IMR-90 (cell line): ENCODE measurements at regions not wholly inside any gene's neighbourhood (a gene's known extent, or its start where the extent isn't known, plus 50 kb on each side); places are given as distances from the start of the nearest gene placed in this dataset.

Source experiments
- ATAC-seq: fragments of 200-7000 bp; cut with Tn5 transposase; 2 replicates; pipeline ENCODE4 v1.9.1; 2020; ENCODE audit warnings: low read depth, mild to moderate bottlenecking, moderate library complexity
- BruUV-seq: library from RNA; stranded (reverse); fragments of 400-500 nt; replicated peaks from 2 replicates; lab custom pipeline; 2021; lab: Mats Ljungman, UMichigan
- CTCF ChIA-PET: fragments of 300-600 bp; formaldehyde crosslinking; extraction: SDS; loops from one replicate; lab custom pipeline; 2021; ENCODE audit warnings: antibody characterized with exemption; lab: Yijun Ruan, JAX
- POLR2A ChIA-PET: fragments of 300-600 bp; sonication (Branson Sonifier 250); formaldehyde crosslinking; loops from one replicate; lab custom pipeline; 2022; ENCODE audit warnings: antibody characterized with exemption; ENCODE audit not compliant: unreplicated experiment; lab: Charles Lee
- DNase-seq: peaks from one replicate; pipeline ENCODE4 v3.0.0; 2013
- H2AFZ ChIP-seq: replicated peaks from 2 replicates; pipeline ENCODE3; 2013; ENCODE audit warnings: low read length, mild to moderate bottlenecking; ENCODE audit not compliant: poor library complexity
- H2AK5ac ChIP-seq: 2 replicates; pipeline ENCODE4 v1.6.1; 2013; ENCODE audit warnings: low read depth, low read length, inconsistent platforms
- H2AK9ac ChIP-seq: replicated peaks from 2 replicates; pipeline ENCODE3; 2013; ENCODE audit warnings: mild to moderate bottlenecking, low read depth, low read length, moderate library complexity; ENCODE audit not compliant: poor library complexity
- H2BK120ac ChIP-seq: 2 replicates; pipeline ENCODE4 v1.6.1; 2013; ENCODE audit warnings: low read depth, low read length, inconsistent platforms
- H2BK15ac ChIP-seq: 3 replicates; pipeline ENCODE4 v1.6.1; 2013; ENCODE audit warnings: low read depth, low read length, inconsistent platforms
- H2BK20ac ChIP-seq: 2 replicates; pipeline ENCODE4 v1.6.1; 2013; ENCODE audit warnings: low read depth, mild to moderate bottlenecking, inconsistent platforms, low read length, moderate library complexity
- H2BK5ac ChIP-seq: 2 replicates; pipeline ENCODE4 v1.6.1; 2013; ENCODE audit warnings: mild to moderate bottlenecking, low read depth, low read length, inconsistent platforms; ENCODE audit not compliant: poor library complexity, severe bottlenecking
- H3K14ac ChIP-seq: replicated peaks from 2 replicates; pipeline ENCODE4 v1.6.1; 2013; ENCODE audit warnings: low read depth, low read length, inconsistent platforms
- H3K18ac ChIP-seq: 2 replicates; pipeline ENCODE4 v1.6.1; 2013; ENCODE audit warnings: low read depth, low read length, control low read depth
- H3K23ac ChIP-seq: 2 replicates; pipeline ENCODE4 v1.6.1; 2013; ENCODE audit warnings: low read depth, low read length, inconsistent platforms
- H3K27ac ChIP-seq: 2 replicates; pipeline ENCODE4 v1.5.1; 2013; ENCODE audit warnings: mild to moderate bottlenecking, control low read depth, low read length; ENCODE audit not compliant: insufficient read depth
- H3K27me3 ChIP-seq: 2 replicates; pipeline ENCODE4 v1.6.1; 2013; ENCODE audit warnings: low read length; ENCODE audit not compliant: control insufficient read depth, insufficient read depth
- H3K36me3 ChIP-seq: 2 replicates; pipeline ENCODE4 v1.6.1; 2013; ENCODE audit warnings: low read length, mixed read lengths; ENCODE audit not compliant: control insufficient read depth, insufficient read depth
- H3K4ac ChIP-seq: 2 replicates; pipeline ENCODE4 v1.6.1; 2013; ENCODE audit warnings: low read depth, low read length, inconsistent platforms
- H3K4me1 ChIP-seq: 2 replicates; pipeline ENCODE4 v1.6.1; 2013; ENCODE audit warnings: low read length, mixed read lengths; ENCODE audit not compliant: control insufficient read depth, insufficient read depth
- H3K4me2 ChIP-seq: 2 replicates; pipeline ENCODE4 v1.6.1; 2013; ENCODE audit warnings: low read depth, mild to moderate bottlenecking, control low read depth, low read length, moderate library complexity
- H3K4me3 ChIP-seq: 2 replicates; pipeline ENCODE4 v1.5.1; 2013; ENCODE audit warnings: low read depth, mild to moderate bottlenecking, control low read depth, low read length, moderate library complexity; ENCODE audit not compliant: insufficient read depth
- H3K56ac ChIP-seq: 2 replicates; pipeline ENCODE4 v1.6.1; 2013; ENCODE audit warnings: low read length, inconsistent platforms; ENCODE audit not compliant: insufficient read depth; ENCODE audit errors: extremely low read depth
- H3K79me1 ChIP-seq, 2 experiments: 2 replicates each; pipeline ENCODE4 v1.6.1; 2013; ENCODE audit warnings: low read length in 2 of 2, inconsistent platforms in 1 of 2, low read depth in 1 of 2
- H3K9ac ChIP-seq: 2 replicates; pipeline ENCODE4 v1.6.1; 2013; ENCODE audit warnings: low read depth, low read length, control low read depth
- H3K9me1 ChIP-seq: 2 replicates; pipeline ENCODE4 v1.6.1; 2013; ENCODE audit warnings: low read length, inconsistent platforms; ENCODE audit not compliant: insufficient read depth
- H3K9me3 ChIP-seq: 2 replicates; pipeline ENCODE4 v1.6.1; 2013; ENCODE audit warnings: low read length; ENCODE audit not compliant: control insufficient read depth, insufficient read depth
- H4K20me1 ChIP-seq: 2 replicates; pipeline ENCODE4 v1.6.1; 2013; ENCODE audit warnings: low read length, inconsistent platforms; ENCODE audit not compliant: insufficient read depth
- H4K5ac ChIP-seq: 2 replicates; pipeline ENCODE4 v1.6.1; 2013; ENCODE audit warnings: mild to moderate bottlenecking, low read depth, low read length, control low read depth
- H4K8ac ChIP-seq, 2 experiments: 2 replicates each; pipeline ENCODE4 v1.6.1; 2013; ENCODE audit warnings: low read depth in 2 of 2, low read length in 2 of 2, control low read depth in 1 of 2, inconsistent platforms in 1 of 2
- H4K91ac ChIP-seq: 2 replicates; pipeline ENCODE4 v1.6.1; 2013; ENCODE audit warnings: low read depth, low read length, inconsistent platforms; ENCODE audit not compliant: insufficient read depth
- BHLHE40 ChIP-seq: fragments of 150-350 bp; IDR thresholded peaks from 2 replicates; pipeline ENCODE4 v1.6.1; 2016; ENCODE audit warnings: mild to moderate bottlenecking, low read depth, low read length
- CHD1 ChIP-seq: IDR thresholded peaks from 2 replicates; pipeline ENCODE4 v1.6.1; 2012; ENCODE audit warnings: low read depth, low read length, improper control_type of control experiment
- MAFK ChIP-seq: IDR thresholded peaks from 2 replicates; pipeline ENCODE4 v1.6.1; 2012; ENCODE audit warnings: low read depth, low read length, improper control_type of control experiment
- RAD21 ChIP-seq: IDR thresholded peaks from 2 replicates; pipeline ENCODE4 v1.6.1; 2012; ENCODE audit warnings: low read length, improper control_type of control experiment
- RFX5 ChIP-seq: IDR thresholded peaks from 2 replicates; pipeline ENCODE4 v1.8.0; 2012; ENCODE audit warnings: low read depth, mild to moderate bottlenecking, low read length, moderate library complexity
- WGBS, 2 experiments: methylation state at CpG; one replicate each; pipeline versions ENCODE4 v1.1.5 to v1.1.7; 2013; ENCODE audit warnings: missing lambda C conversion rate in 2 of 2; ENCODE audit not compliant: insufficient read length in 1 of 2; ENCODE audit errors: extremely low coverage in 2 of 2; 5-methylcytosine and 5-hydroxymethylcytosine counted together
- dilution Hi-C: fragments of 300-500 bp; cut with HindIII; formaldehyde crosslinking; loops from one replicate; pipeline ENCODE4 v1.14.3; 2018; ENCODE audit warnings: low sequenced_read_pairs; ENCODE audit not compliant: unreplicated experiment
- in situ Hi-C: fragments of 300-500 bp; cut with MboI; formaldehyde crosslinking; loops from 3 replicates; pipeline ENCODE4 v1.14.3; 2019; ENCODE audit warnings: low sequenced_read_pairs, inconsistent platforms, mixed read lengths
- intact Hi-C: fragments of 100-400 bp; cut with micrococcal nuclease; formaldehyde crosslinking; loops from 2 replicates; pipeline ENCODE4 v1.10.0; 2022

DNA sequence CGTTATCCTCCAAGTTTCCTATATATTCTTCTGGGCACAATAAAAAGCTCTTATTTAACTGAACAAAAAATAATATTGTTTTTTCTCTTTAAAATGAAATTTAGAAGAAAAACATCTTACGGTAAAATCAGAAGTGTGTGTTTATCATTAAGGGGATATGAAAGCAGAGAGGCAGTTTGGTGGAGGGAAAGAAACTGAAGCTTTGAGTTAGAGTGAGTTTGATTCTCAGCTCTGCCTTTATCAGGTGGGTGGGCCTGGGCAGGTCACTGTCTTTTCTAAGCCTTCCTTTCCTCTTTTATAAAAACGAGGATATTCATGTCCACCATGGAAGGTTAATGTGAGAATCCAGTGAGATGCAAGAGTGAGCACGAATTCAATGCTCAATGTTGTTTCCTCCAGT, 379.8 kb upstream of the CNR1 start:
- ChIA-PET POLR2A (no interaction called here), CTCF (no interaction called here)
- ATAC-seq = no peak
- Histone ChIP-seq H2AFZ (no peak overlapping the region), H3K9me3 (no peaks in the 10 kb centered on the region), H2AK9ac (no peak overlapping the region), H3K9me1 (no peaks in the 10 kb centered on the region), H3K18ac (no peak overlapping the region), H3K14ac (no peak overlapping the region), H4K91ac (no peak overlapping the region), H3K23ac (no peak overlapping the region), H3K36me3 (no peaks in the 10 kb centered on the region), H4K5ac (no peak overlapping the region), H3K27me3 (no peaks in the 10 kb centered on the region), H4K8ac (no peak overlapping the region), H4K20me1 (no peaks in the 10 kb centered on the region), H3K27ac (no peak overlapping the region), H3K56ac (no peak overlapping the region), H2BK120ac (no peak overlapping the region), H3K4me3 (no peak overlapping the region), H2BK20ac (no peak overlapping the region), H2BK5ac (no peak overlapping the region), H3K4ac (no peak overlapping the region), H3K9ac (no peak overlapping the region), H2AK5ac (no peak overlapping the region), H3K4me2 (no peak overlapping the region), H3K4me1 (no peaks in the 10 kb centered on the region), H2BK15ac (no peak overlapping the region), H3K79me1 (no peaks in the 10 kb centered on the region)
- no CpG with 5 or more reads among the region's 4 CpGs for WGBS, 2 experiments
- no peak for DNase-seq
- dilution Hi-C loops = no loop called here
- in situ Hi-C loops = no loop called here
- no peak for TF ChIP-seq BHLHE40
- no peak for TF ChIP-seq RFX5
- TF ChIP-seq MAFK = no peak
- no peak for TF ChIP-seq RAD21
- no peak for TF ChIP-seq CHD1
- intact Hi-C loops = no loop called here
- BruUV-seq = no TSS peak
